A549 (cell line): ENCODE measurements at regions not wholly inside any gene's neighbourhood (a gene's known extent, or its start where the extent isn't known, plus 50 kb on each side); places are given as distances from the start of the nearest gene placed in this dataset.

Experiments used
- ATAC-seq, 2 experiments: fragments of 200-7000 bp in 1 of 2; fragments of >200 bp in 1 of 2; cut with Nextera tagmentation in 1 of 2; cut with Tn5 transposase in 1 of 2; 3 replicates each; pipeline versions ENCODE4 v1.8.0 to v1.9.1; 2018 to 2020; ENCODE audit warnings: mild to moderate bottlenecking in 1 of 2, moderate library complexity in 1 of 2
- CTCF ChIA-PET: fragments of 300-600 bp; sonication (Branson Sonifier 250); formaldehyde crosslinking; extraction: SDS; loops from one replicate; lab custom pipeline; 2021; ENCODE audit warnings: antibody characterized with exemption, inconsistent platforms; lab: Yijun Ruan, JAX
- POLR2A ChIA-PET: fragments of 350-600 bp; formaldehyde crosslinking; extraction: SDS; loops from one replicate; lab custom pipeline; 2021; ENCODE audit warnings: antibody characterized with exemption, inconsistent platforms; lab: Yijun Ruan, JAX
- DNase-seq, 2 experiments: peaks; one replicate each; pipeline versions ENCODE4 v3.0.0 to v3.0.0-alpha.2; 2011 to 2016; ENCODE audit warnings: low read depth in 1 of 2, low spot score in 1 of 2
- FAIRE-seq: peaks from 2 replicates; lab custom pipeline; 2011; peaks lifted over from hg19 to GRCh38; lab: Jason Lieb, UNC
- H3K27ac ChIP-seq, 2 experiments: fragments of >200 bp; sonication (Bioruptor Twin); formaldehyde crosslinking; 3 replicates each; pipeline ENCODE4 v1.5.1; 2016 to 2017
- H3K4me1 ChIP-seq: fragments of >200 bp; sonication (Bioruptor Twin); formaldehyde crosslinking; 3 replicates; pipeline ENCODE4 v1.6.1; 2016
- H3K4me2 ChIP-seq: fragments of >200 bp; sonication (Bioruptor Twin); formaldehyde crosslinking; 3 replicates; pipeline ENCODE4 v1.6.1; 2016
- H3K4me3 ChIP-seq: fragments of >200 bp; sonication (Bioruptor Twin); formaldehyde crosslinking; 3 replicates; pipeline ENCODE4 v1.5.1; 2016
- H3K9me3 ChIP-seq: fragments of >200 bp; sonication (Bioruptor Twin); formaldehyde crosslinking; 3 replicates; pipeline ENCODE4 v1.6.1; 2016
- BCL3 ChIP-seq: fragments of >200 bp; sonication (Bioruptor Twin); formaldehyde crosslinking; IDR thresholded peaks from 3 replicates; pipeline ENCODE4 v1.6.1; 2016
- BHLHE40 ChIP-seq: IDR thresholded peaks from 2 replicates; pipeline ENCODE4 v1.6.1; 2012; ENCODE audit warnings: low read depth, low read length, inconsistent platforms
- CBX8 ChIP-seq: fragments of 200-600 bp; sonication (generic); IDR thresholded peaks from 2 replicates; pipeline ENCODE4 v1.6.1; 2016
- CHD2 ChIP-seq: fragments of 150-350 bp; IDR thresholded peaks from 2 replicates; pipeline ENCODE4 v1.6.1; 2014; ENCODE audit warnings: low read length; ENCODE audit not compliant: partially characterized antibody
- EHMT2 ChIP-seq: fragments of 200-600 bp; sonication (generic); IDR thresholded peaks from 2 replicates; pipeline ENCODE4 v1.6.1; 2016; ENCODE audit warnings: antibody characterized with exemption, low read depth, mild to moderate bottlenecking, moderate library complexity
- EP300 ChIP-seq, 2 experiments: fragments of >200 bp; sonication (Bioruptor Twin); formaldehyde crosslinking; IDR thresholded peaks; 2 replicates in 1 of 2; 3 replicates in 1 of 2; pipeline ENCODE4 v1.6.1; 2016 to 2017
- FOXS1 ChIP-seq: fragments of 250-450 bp; sonication (Bioruptor Pico); IDR thresholded peaks from 2 replicates; pipeline ENCODE4 v1.5.0; 2020; ENCODE audit warnings: mild to moderate bottlenecking, moderate library complexity
- GATA3 ChIP-seq: IDR thresholded peaks from 2 replicates; pipeline ENCODE4 v1.6.1; 2012; ENCODE audit warnings: borderline replicate concordance
- HDAC2 ChIP-seq: fragments of 200-600 bp; sonication (generic); IDR thresholded peaks from 2 replicates; pipeline ENCODE4 v1.6.1; 2016
- HES2 ChIP-seq: fragments of >200 bp; sonication (Bioruptor Twin); formaldehyde crosslinking; IDR thresholded peaks from 2 replicates; pipeline ENCODE4 v1.6.1; 2016
- HEYL ChIP-seq: fragments of 250-450 bp; sonication (Bioruptor Pico); IDR thresholded peaks from 2 replicates; pipeline ENCODE4 v1.8.0; 2021; ENCODE audit warnings: mild to moderate bottlenecking, moderate library complexity
- HOXB5 ChIP-seq: fragments of 250-450 bp; sonication (Bioruptor Pico); IDR thresholded peaks from 2 replicates; pipeline ENCODE4 v1.5.0; 2020; ENCODE audit warnings: mild to moderate bottlenecking, moderate library complexity
- JUN ChIP-seq, 2 experiments: fragments of >200 bp; sonication (Bioruptor Twin); formaldehyde crosslinking; IDR thresholded peaks; 2 replicates in 1 of 2; 3 replicates in 1 of 2; pipeline ENCODE4 v1.6.1; 2016 to 2017
- KDM1A ChIP-seq: fragments of 200-600 bp; sonication (generic); IDR thresholded peaks from 2 replicates; pipeline ENCODE4 v1.6.1; 2016; ENCODE audit warnings: low read depth, mild to moderate bottlenecking
- MAX ChIP-seq: IDR thresholded peaks from 2 replicates; pipeline ENCODE4 v1.6.1; 2012
- MYC ChIP-seq: IDR thresholded peaks from 2 replicates; pipeline ENCODE4 v1.6.1; 2012; ENCODE audit warnings: mild to moderate bottlenecking, inconsistent platforms, low read length, improper control_type of control experiment, borderline replicate concordance
- NPAS2 ChIP-seq: fragments of 250-450 bp; sonication (Bioruptor Pico); IDR thresholded peaks from 2 replicates; pipeline ENCODE4 v1.8.0; 2022; ENCODE audit warnings: mild to moderate bottlenecking, moderate library complexity, borderline replicate concordance
- PBX3 ChIP-seq: IDR thresholded peaks from 2 replicates; pipeline ENCODE4 v1.6.1; 2012
- POLR2A ChIP-seq: IDR thresholded peaks from 2 replicates; pipeline ENCODE4 v1.6.1; 2012; ENCODE audit warnings: mild to moderate bottlenecking, low read length
- RAD21 ChIP-seq, 2 experiments: fragments of >200 bp in 1 of 2; sonication (Bioruptor Twin) in 1 of 2; formaldehyde crosslinking in 1 of 2; IDR thresholded peaks in 1 of 2; conservative IDR thresholded peaks in 1 of 2; 2 replicates in 1 of 2; 3 replicates in 1 of 2; pipeline ENCODE4 v1.6.1; 2012 to 2018; ENCODE audit warnings: inconsistent platforms in 1 of 2
- RARB ChIP-seq: fragments of 250-450 bp; sonication (Bioruptor Pico); IDR thresholded peaks from 2 replicates; pipeline ENCODE4 v1.8.0; 2021; ENCODE audit warnings: mild to moderate bottlenecking, moderate library complexity
- SMC3 ChIP-seq: fragments of >200 bp; sonication (Bioruptor Twin); formaldehyde crosslinking; IDR thresholded peaks from 3 replicates; pipeline ENCODE4 v1.6.1; 2018; ENCODE audit warnings: inconsistent platforms
- SREBF2 ChIP-seq: fragments of 450-650 bp; IDR thresholded peaks from 2 replicates; pipeline ENCODE4 v1.6.1; 2014; ENCODE audit warnings: mild to moderate bottlenecking, moderate library complexity
- TFCP2L1 ChIP-seq: fragments of 250-450 bp; sonication (Bioruptor Pico); IDR thresholded peaks from 2 replicates; pipeline ENCODE4 v1.5.0; 2021; ENCODE audit warnings: mild to moderate bottlenecking
- USF2 ChIP-seq: fragments of 450-650 bp; IDR thresholded peaks from 2 replicates; pipeline ENCODE4 v1.6.1; 2014; ENCODE audit warnings: antibody characterized with exemption
- ZC3H11A ChIP-seq: fragments of 450-650 bp; IDR thresholded peaks from 2 replicates; pipeline ENCODE4 v1.6.1; 2014; ENCODE audit warnings: antibody characterized with exemption, mild to moderate bottlenecking
- ZNF302 ChIP-seq: fragments of 250-450 bp; sonication (Bioruptor Pico); IDR thresholded peaks from 2 replicates; pipeline ENCODE4 v1.9.0; 2021; ENCODE audit warnings: inconsistent platforms, mild to moderate bottlenecking, moderate library complexity
- WGBS: methylation state at CpG from one replicate; pipeline ENCODE4 v1.1.6; 2017; ENCODE audit errors: missing lambda C conversion rate; 5-methylcytosine and 5-hydroxymethylcytosine counted together

GRCh38 chr4:4696530-4696929 lies 154.7 kb upstream of the STX18 start:
- no peak for FAIRE-seq
- H3K4me3 ChIP-seq = no peak overlapping the region
- TF ChIP-seq SMC3 (no peak), EP300 (IDR thresholded peaks at IDR 0.05) (no peak), POLR2A (no peak), NPAS2 (CRISPR knock-in tag) (no peak), BHLHE40 (no peak), BCL3 (no peak), ZC3H11A (no peak), HEYL (CRISPR knock-in tag) (no peak), TFCP2L1 (CRISPR knock-in tag) (no peak), PBX3 (no peak), CBX8 (no peak), CHD2 (no peak), EHMT2 (no peak), HDAC2 (no peak), RARB (CRISPR knock-in tag) (no peak), HES2 (no peak), GATA3 (no peak), FOXS1 (CRISPR knock-in tag) (no peak), MAX (no peak), RAD21 (conservative IDR thresholded peaks at IDR 0.05 in 1 of 2, IDR thresholded peaks at IDR 0.05 in 1 of 2) (no peak)
- TF ChIP-seq, all 56 proteins: peak for 0
- DNase-seq = no peak
- ATAC-seq = no peak
- ChIA-PET CTCF (no interaction called here), POLR2A (no interaction called here)
- WGBS = 79% methylated on average over 9 of the region's 9 CpGs
- no peaks in the 10 kb centered on the region for H3K9me3 ChIP-seq
- no peak overlapping the region for H3K27ac ChIP-seq
- no peak overlapping the region for H3K4me2 ChIP-seq
- no peaks in the 10 kb centered on the region for H3K4me1 ChIP-seq

- Histone ChIP-seq H3K4me2 (no peak overlapping the region), H3K27ac (no peak overlapping the region), H3K9me3 (no peaks in the 10 kb centered on the region), H3K4me3 (no peak overlapping the region)
- DNase-seq (no peak), FAIRE-seq (no peak), ATAC-seq (no peak)
- ChIA-PET POLR2A (no interaction called here), CTCF (interaction anchor here (0.9 to 1.0 kb wide), 2 partner anchors 18 to 207 kb away, joined by 3 read pairs; no protein-coding TSS in a partner anchor)
- 56% methylated on average over 1 of the region's 1 CpG for WGBS
- TF ChIP-seq JUN (IDR thresholded peaks at IDR 0.05) (no peak), BCL3 (no peak), SREBF2 (no peak), USF2 (no peak), ZNF302 (CRISPR knock-in tag) (no peak), MAX (no peak), HOXB5 (no peak), TFCP2L1 (CRISPR knock-in tag) (no peak), RARB (CRISPR knock-in tag) (no peak), CBX8 (no peak), PBX3 (no peak), KDM1A (no peak), MYC (no peak)
- TF ChIP-seq, all 56 proteins: peak for 0
- H3K4me1 ChIP-seq = no peaks in the 10 kb centered on the region
Measured at GRCh38 chr4:4695497-4695896, 153.6 kb upstream of the STX18 start.
